Fibroblast of lung (primary cell): ENCODE measurements at regions not wholly inside any gene's neighbourhood (a gene's known extent, or its start where the extent isn't known, plus 50 kb on each side); places are given as distances from the start of the nearest gene placed in this dataset.

ENCODE experiments used
- DNase-seq, 2 donors: peaks; one replicate each; pipeline versions ENCODE4 v3.0.0 to v3.0.0-alpha.2; 2010; ENCODE audit warnings: low read depth in 2 of 2
- H2AFZ ChIP-seq: 2 replicates; pipeline ENCODE4 v1.5.1; 2012; ENCODE audit warnings: low read length, control low read depth, inconsistent platforms
- H3K27ac ChIP-seq: 2 replicates; pipeline ENCODE4 v1.5.1; 2011; ENCODE audit warnings: low read length, control low read depth; ENCODE audit not compliant: insufficient read depth
- H3K27me3 ChIP-seq: 2 replicates; pipeline ENCODE4 v1.5.1; 2011; ENCODE audit warnings: mild to moderate bottlenecking, low read length; ENCODE audit not compliant: control insufficient read depth, insufficient read depth
- H3K36me3 ChIP-seq: 2 replicates; pipeline ENCODE4 v1.5.1; 2011; ENCODE audit warnings: low read length; ENCODE audit not compliant: control insufficient read depth, insufficient read depth
- H3K4me1 ChIP-seq: 2 replicates; pipeline ENCODE4 v1.5.1; 2011; ENCODE audit warnings: low read length; ENCODE audit not compliant: control insufficient read depth, insufficient read depth; ENCODE audit errors: extremely low read depth
- H3K4me2 ChIP-seq: 2 replicates; pipeline ENCODE4 v1.5.1; 2011; ENCODE audit warnings: low read length, control low read depth; ENCODE audit not compliant: insufficient read depth; ENCODE audit errors: extremely low read depth
- H3K4me3 ChIP-seq, 4 experiments: fragments of 200-600 bp in 1 of 4; sonication (generic) in 1 of 4; replicated peaks in 1 of 4; 2 replicates each; pipeline ENCODE4 v1.5.1; 2011 to 2016; ENCODE audit warnings: low read length in 4 of 4, low read depth in 3 of 4, mild to moderate bottlenecking in 3 of 4, control low read depth in 2 of 4, inconsistent platforms in 1 of 4, mixed read lengths in 1 of 4; ENCODE audit not compliant: insufficient read depth in 1 of 4; ENCODE audit errors: control extremely low read depth in 1 of 4
- H3K79me2 ChIP-seq: 2 replicates; pipeline ENCODE4 v1.5.1; 2012; ENCODE audit warnings: mild to moderate bottlenecking, low read length, inconsistent platforms; ENCODE audit not compliant: control insufficient read depth, insufficient read depth
- H3K9ac ChIP-seq: 2 replicates; pipeline ENCODE4 v1.5.1; 2011; ENCODE audit warnings: mild to moderate bottlenecking, low read length, control low read depth; ENCODE audit not compliant: insufficient read depth
- H3K9me3 ChIP-seq: 2 replicates; pipeline ENCODE4 v1.5.1; 2012; ENCODE audit warnings: low read depth, low read length; ENCODE audit not compliant: control insufficient read depth, insufficient read depth
- H4K20me1 ChIP-seq: 2 replicates; pipeline ENCODE4 v1.5.1; 2011; ENCODE audit warnings: low read length; ENCODE audit not compliant: control insufficient read depth, insufficient read depth; ENCODE audit errors: extremely low read depth
- CTCF ChIP-seq, 2 donors: IDR thresholded peaks in 1 of 2; conservative IDR thresholded peaks in 1 of 2; 1 replicate in 1 of 2; 2 replicates in 1 of 2; pipeline ENCODE4 v1.5.1; 2011 to 2012; ENCODE audit warnings: low read length in 2 of 2, control low read depth in 1 of 2, inconsistent platforms in 1 of 2, low read depth in 1 of 2, mild to moderate bottlenecking in 1 of 2
- EZH2 ChIP-seq: IDR thresholded peaks from 2 replicates; pipeline ENCODE4 v1.5.1; 2012; ENCODE audit warnings: low read length, control low read depth, mild to moderate bottlenecking; ENCODE audit errors: missing control alignments

- no peak for DNase-seq
- no peaks in the 10 kb centered on the region for H3K36me3 ChIP-seq
- H3K4me3 ChIP-seq: no peak overlapping the region
- H3K4me1 ChIP-seq: no peaks in the 10 kb centered on the region
- TF ChIP-seq CTCF (conservative IDR thresholded peaks at IDR 0.05 in 1 of 2, IDR thresholded peaks at IDR 0.05 in 1 of 2; ENCODE audit: low read depth in 1 of 2, low read length in 2 of 2) (no peak), EZH2 (no peak)
- H3K79me2 ChIP-seq: no peaks in the 10 kb centered on the region
- no peaks in the 10 kb centered on the region for H3K27me3 ChIP-seq
- H2AFZ ChIP-seq: no peak overlapping the region
- H3K9me3 ChIP-seq: no peaks in the 10 kb centered on the region
- H3K9ac ChIP-seq: no peak overlapping the region
- no peak overlapping the region for H3K4me2 ChIP-seq
- H4K20me1 ChIP-seq: no peaks in the 10 kb centered on the region
- H3K27ac ChIP-seq: no peak overlapping the region
Observed at GRCh38 chr1:14313731-14314431, 284.6 kb upstream of the KAZN start.

DNA sequence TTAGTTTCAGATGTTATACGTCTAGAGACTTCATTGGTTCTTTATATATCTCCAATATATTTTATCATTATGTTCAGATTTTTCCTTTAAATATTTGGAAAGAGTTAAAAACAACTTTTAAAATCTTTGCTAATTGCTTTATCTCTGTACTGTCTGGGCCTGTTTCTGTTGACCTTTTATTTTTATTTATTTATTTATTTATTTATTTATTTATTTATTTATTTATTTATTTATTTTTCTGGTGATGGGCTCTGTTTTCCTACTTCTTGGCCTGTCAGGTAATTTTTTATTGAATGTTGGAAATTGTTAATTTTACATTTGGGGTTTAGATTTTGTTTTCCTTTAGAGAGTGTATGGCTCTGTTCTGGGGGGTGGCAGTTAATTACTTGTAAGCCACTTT is 279.7 kb upstream of the KAZN start:
- Histone ChIP-seq H3K36me3 (no peaks in the 10 kb centered on the region), H4K20me1 (no peaks in the 10 kb centered on the region), H3K27ac (no peak overlapping the region), H3K4me2 (no peak overlapping the region), H2AFZ (no peak overlapping the region), H3K9ac (no peak overlapping the region), H3K9me3 (no peaks in the 10 kb centered on the region), H3K4me1 (no peaks in the 10 kb centered on the region), H3K4me3 (no peak overlapping the region), H3K79me2 (no peaks in the 10 kb centered on the region), H3K27me3 (no peaks in the 10 kb centered on the region)
- TF ChIP-seq CTCF (conservative IDR thresholded peaks at IDR 0.05 in 1 of 2, IDR thresholded peaks at IDR 0.05 in 1 of 2; ENCODE audit: low read depth in 1 of 2, low read length in 2 of 2) (no peak), EZH2 (no peak)
- no peak for DNase-seq

- H3K9me3 ChIP-seq: no peaks in the 10 kb centered on the region
- TF ChIP-seq EZH2 (no peak), CTCF (conservative IDR thresholded peaks at IDR 0.05 in 1 of 2, IDR thresholded peaks at IDR 0.05 in 1 of 2; ENCODE audit: low read depth in 1 of 2, low read length in 2 of 2) (no peak)
- H3K27me3 ChIP-seq: no peaks in the 10 kb centered on the region
- peak; percentile 26 to 99 for DNase-seq
- H3K4me3 ChIP-seq: no peak overlapping the region
- no peak overlapping the region for H3K4me2 ChIP-seq
- no peaks in the 10 kb centered on the region for H3K4me1 ChIP-seq
- no peak overlapping the region for H3K27ac ChIP-seq
- H3K79me2 ChIP-seq: no peaks in the 10 kb centered on the region
- H3K36me3 ChIP-seq: no peaks in the 10 kb centered on the region
- H2AFZ ChIP-seq: no peak overlapping the region
- no peak overlapping the region for H3K9ac ChIP-seq
- H4K20me1 ChIP-seq: no peaks in the 10 kb centered on the region
Observed at GRCh38 chr1:14320518-14320917, 278.0 kb upstream of the KAZN start.
